ENCODE measurements at regions not wholly inside any gene's neighbourhood (a gene's known extent, or its start where the extent isn't known, plus 50 kb on each side); places are given as distances from the start of the nearest gene placed in this dataset.

- FAIRE-seq (no peak), DNase-seq (ENCODE audit: insufficient read length, low spot score) (no peak)
- no peak for TF ChIP-seq POLR2A (IDR thresholded peaks at IDR 0.05; ENCODE audit: low read depth, low read length)
Measured at GRCh38 chr11:87878373-87878825, 296.8 kb downstream of the RAB38 start.

- FAIRE-seq (no peak), DNase-seq (ENCODE audit: insufficient read length, low spot score) (no peak)
- no peak for TF ChIP-seq POLR2A (IDR thresholded peaks at IDR 0.05; ENCODE audit: low read depth, low read length)
Measured at GRCh38 chr11:87871056-87871455, 304.2 kb downstream of the RAB38 start.

GRCh38 chr11:87870086-87870485 lies 305.2 kb downstream of the RAB38 start:
- no peak for DNase-seq (ENCODE audit: insufficient read length, low spot score)
- FAIRE-seq: no peak
- no peak for TF ChIP-seq POLR2A (IDR thresholded peaks at IDR 0.05; ENCODE audit: low read depth, low read length)

GRCh38 chr11:87866951-87867350 lies 308.3 kb downstream of the RAB38 start:
- no peak for FAIRE-seq
- TF ChIP-seq POLR2A (IDR thresholded peaks at IDR 0.05; ENCODE audit: low read depth, low read length): no peak

GRCh38 chr11:87861030-87861429 lies 314.2 kb downstream of the RAB38 start:
- no peak for TF ChIP-seq POLR2A (IDR thresholded peaks at IDR 0.05; ENCODE audit: low read depth, low read length)
- FAIRE-seq: no peak
- no peak for DNase-seq (ENCODE audit: insufficient read length, low spot score)

More at GRCh38 chr11:87866951-87867350, 308.3 kb downstream of the RAB38 start:
- no peak for DNase-seq (ENCODE audit: insufficient read length, low spot score)

GRCh38 chr11:87859636-87860035 lies 315.6 kb downstream of the RAB38 start:
- no peak for TF ChIP-seq POLR2A (IDR thresholded peaks at IDR 0.05; ENCODE audit: low read depth, low read length)
- DNase-seq (ENCODE audit: insufficient read length, low spot score) (no peak), FAIRE-seq (no peak)

GRCh38 chr11:87851827-87852226 lies 323.4 kb downstream of the RAB38 start:
- FAIRE-seq: no peak

GRCh38 chr11:87851234-87851633 lies 324.0 kb downstream of the RAB38 start:
- no peak for DNase-seq (ENCODE audit: insufficient read length, low spot score)
- no peak for TF ChIP-seq POLR2A (IDR thresholded peaks at IDR 0.05; ENCODE audit: low read depth, low read length)

More at GRCh38 chr11:87851827-87852226, 323.4 kb downstream of the RAB38 start:
- TF ChIP-seq POLR2A (IDR thresholded peaks at IDR 0.05; ENCODE audit: low read depth, low read length): no peak
- no peak for DNase-seq (ENCODE audit: insufficient read length, low spot score)

GRCh38 chr11:87849216-87849615 lies 326.0 kb downstream of the RAB38 start:
- DNase-seq (ENCODE audit: insufficient read length, low spot score): no peak
- TF ChIP-seq POLR2A (IDR thresholded peaks at IDR 0.05; ENCODE audit: low read depth, low read length): no peak
- no peak for FAIRE-seq

More at GRCh38 chr11:87851234-87851633, 324.0 kb downstream of the RAB38 start:
- FAIRE-seq: no peak

- FAIRE-seq (no peak), DNase-seq (ENCODE audit: insufficient read length, low spot score) (no peak)
- TF ChIP-seq POLR2A (IDR thresholded peaks at IDR 0.05; ENCODE audit: low read depth, low read length): no peak
Measured at GRCh38 chr11:87840786-87841185, 334.5 kb downstream of the RAB38 start.

- no peak for DNase-seq (ENCODE audit: insufficient read length, low spot score)
- TF ChIP-seq POLR2A (IDR thresholded peaks at IDR 0.05; ENCODE audit: low read depth, low read length): no peak
- no peak for FAIRE-seq
Measured at GRCh38 chr11:87832211-87832610, 343.0 kb downstream of the RAB38 start.

GRCh38 chr11:87820011-87820410 lies 355.2 kb downstream of the RAB38 start:
- DNase-seq (ENCODE audit: insufficient read length, low spot score): no peak
- no peak for FAIRE-seq
- TF ChIP-seq POLR2A (IDR thresholded peaks at IDR 0.05; ENCODE audit: low read depth, low read length): no peak

GRCh38 chr11:87819151-87819550 lies 356.1 kb downstream of the RAB38 start:
- no peak for FAIRE-seq
- DNase-seq (ENCODE audit: insufficient read length, low spot score): no peak
- TF ChIP-seq POLR2A (IDR thresholded peaks at IDR 0.05; ENCODE audit: low read depth, low read length): no peak

- no peak for DNase-seq (ENCODE audit: insufficient read length, low spot score)
- TF ChIP-seq POLR2A (IDR thresholded peaks at IDR 0.05; ENCODE audit: low read depth, low read length): no peak
- no peak for FAIRE-seq
Measured at GRCh38 chr11:87812571-87813365, 362.5 kb downstream of the RAB38 start.

GRCh38 chr11:87810486-87810885 lies 364.8 kb downstream of the RAB38 start:
- no peak for TF ChIP-seq POLR2A (IDR thresholded peaks at IDR 0.05; ENCODE audit: low read depth, low read length)
- no peak for DNase-seq (ENCODE audit: insufficient read length, low spot score)
- no peak for FAIRE-seq
